Pancreas (tissue), 10 donors: ENCODE measurements at regions not wholly inside any gene's neighbourhood (a gene's known extent, or its start where the extent isn't known, plus 50 kb on each side); places are given as distances from the start of the nearest gene placed in this dataset.

Experiments used
- ATAC-seq, 4 donors: fragments of 200-7000 bp; cut with Tn5 transposase; one replicate each; pipeline versions ENCODE4 v1.8.0 to v1.9.1; 2020; ENCODE audit warnings: mild to moderate bottlenecking in 4 of 4, moderate library complexity in 4 of 4
- DNase-seq, 6 donors: peaks; one replicate each; pipeline ENCODE4 v3.0.0-alpha.2; 2020
- FAIRE-seq: peaks from 2 replicates; lab custom pipeline; 2012; peaks lifted over from hg19 to GRCh38; lab: Jason Lieb, UNC
- H3K27ac ChIP-seq, 4 donors: fragments of 200-600 bp; sonication (generic); 1 replicate in 3 of 4; 2 replicates in 1 of 4; pipeline versions ENCODE4 v1.5.0 to v1.8.0; 2020
- H3K27me3 ChIP-seq, 4 donors: fragments of 200-600 bp; one replicate each; pipeline ENCODE4 v1.8.0; 2021
- H3K36me3 ChIP-seq, 3 donors: fragments of 200-600 bp; sonication (generic) in 1 of 3; one replicate each; pipeline versions ENCODE4 v1.5.0 to v1.8.0; 2020 to 2021
- H3K4me1 ChIP-seq, 3 donors: fragments of 200-600 bp; one replicate each; pipeline ENCODE4 v1.8.0; 2021
- H3K4me3 ChIP-seq, 4 donors: fragments of 200-600 bp; sonication (generic) in 2 of 4; one replicate each; pipeline versions ENCODE4 v1.5.0 to v1.8.0; 2020 to 2021
- H3K9me3 ChIP-seq, 4 donors: fragments of 200-600 bp; one replicate each; pipeline ENCODE4 v1.8.0; 2021
- CTCF ChIP-seq, 4 donors: fragments of 200-600 bp; sonication (generic) in 3 of 4; IDR thresholded peaks; one replicate each; pipeline versions ENCODE4 v1.5.0 to v1.8.0; 2021; ENCODE audit warnings: antibody characterized with exemption in 4 of 4
- WGBS, 2 donors: extraction: QIAGEN DNeasy Blood & Tissue Kit; methylation state at CpG; one replicate each; pipeline ENCODE4 v1.1.7; 2013; 5-methylcytosine and 5-hydroxymethylcytosine counted together
- intact Hi-C, 3 donors: fragments of 100-400 bp; cut with DNase I; formaldehyde crosslinking; loops; one replicate each; pipeline versions ENCODE4 v1.11.1 to v1.14.2; 2022
- donor health status: healthy with polysubstance abuse.
- donor health status: DM: no; HTN: no; CAD: no; lungs with moderate emphysema.
- donor health status: DM: no; HTN: no; CAD: no.
- donor health status: control.
- donor health status: control.
- donor health status: Bipolar disorder and iron deficiency.
- donor health status: DM: yes; HTN: yes; CAD: no.
- donor health status: DM: no; HTN: no; CAD: no.
- donor health status: DM: no; HTN: no; CAD: no.
- donor health status: DM: yes; HTN: yes; CAD: no.

- FAIRE-seq: no peak
- H3K4me1 ChIP-seq: no peaks in the 10 kb centered on the region
- no peak for TF ChIP-seq CTCF (IDR thresholded peaks at IDR 0.05)
Measured at GRCh38 chr1:29961293-29962059, 725.2 kb downstream of the PTPRU start.

GRCh38 chr1:29960876-29961275 lies 724.6 kb downstream of the PTPRU start:
- no peak for DNase-seq
- H3K36me3 ChIP-seq: no peaks in the 10 kb centered on the region
- TF ChIP-seq CTCF (IDR thresholded peaks at IDR 0.05): no peak
- no peaks in the 10 kb centered on the region for H3K4me1 ChIP-seq
- no peaks in the 10 kb centered on the region for H3K27me3 ChIP-seq
- no peaks in the 10 kb centered on the region for H3K9me3 ChIP-seq
- WGBS, 2 donors: 32 to 46% methylated on average over 10 of the region's 10 CpGs
- ATAC-seq: no peak
- H3K27ac ChIP-seq: no peak overlapping the region
- no peak overlapping the region for H3K4me3 ChIP-seq
- no peak for FAIRE-seq
- intact Hi-C loops: no loop called here

More at GRCh38 chr1:29961293-29962059, 725.2 kb downstream of the PTPRU start:
- Histone ChIP-seq H3K27ac (no peak overlapping the region), H3K4me3 (no peak overlapping the region), H3K27me3 (no peaks in the 10 kb centered on the region), H3K36me3 (no peaks in the 10 kb centered on the region), H3K9me3 (no peaks in the 10 kb centered on the region)
- DNase-seq (no peak), ATAC-seq (no peak)
- intact Hi-C loops: no loop called here
- 57 to 65% methylated on average over 8 of the region's 8 CpGs for WGBS, 2 donors

GRCh38 chr1:29960156-29960755 lies 723.9 kb downstream of the PTPRU start:
- H3K27ac ChIP-seq: no peak overlapping the region
- no peaks in the 10 kb centered on the region for H3K9me3 ChIP-seq
- no peaks in the 10 kb centered on the region for H3K36me3 ChIP-seq
- H3K27me3 ChIP-seq: no peaks in the 10 kb centered on the region
- intact Hi-C loops: no loop called here
- DNase-seq (no peak), ATAC-seq (no peak), FAIRE-seq (no peak)
- no peak overlapping the region for H3K4me3 ChIP-seq
- H3K4me1 ChIP-seq: no peaks in the 10 kb centered on the region
- TF ChIP-seq CTCF (IDR thresholded peaks at IDR 0.05): no peak
- 66 to 69% methylated on average over 10 of the region's 10 CpGs for WGBS, 2 donors

GRCh38 chr1:29959356-29959755 lies 723.0 kb downstream of the PTPRU start:
- Histone ChIP-seq H3K36me3 (no peaks in the 10 kb centered on the region), H3K4me3 (no peak overlapping the region), H3K9me3 (no peaks in the 10 kb centered on the region), H3K27me3 (no peaks in the 10 kb centered on the region), H3K27ac (no peak overlapping the region), H3K4me1 (no peaks in the 10 kb centered on the region)
- FAIRE-seq (no peak), DNase-seq (no peak), ATAC-seq (no peak)
- 67 to 70% methylated on average over 4 of the region's 4 CpGs for WGBS, 2 donors
- TF ChIP-seq CTCF (IDR thresholded peaks at IDR 0.05): no peak
- intact Hi-C loops: no loop called here

GRCh38 chr1:29958271-29958670 lies 721.9 kb downstream of the PTPRU start:
- TF ChIP-seq CTCF (IDR thresholded peaks at IDR 0.05): no peak
- no peak for ATAC-seq
- Histone ChIP-seq H3K27me3 (no peaks in the 10 kb centered on the region), H3K9me3 (no peaks in the 10 kb centered on the region), H3K36me3 (no peaks in the 10 kb centered on the region), H3K4me1 (no peaks in the 10 kb centered on the region), H3K4me3 (no peak overlapping the region), H3K27ac (no peak overlapping the region)
- intact Hi-C loops: no loop called here
- WGBS, 2 donors: 80 to 89% methylated on average over 5 of the region's 5 CpGs
- FAIRE-seq: no peak
- no peak for DNase-seq
